PFSK-1 (cell line): ENCODE measurements at regions not wholly inside any gene's neighbourhood (a gene's known extent, or its start where the extent isn't known, plus 50 kb on each side); places are given as distances from the start of the nearest gene placed in this dataset.

Experiments used
- TAF1 ChIP-seq: IDR thresholded peaks from 2 replicates; pipeline ENCODE4 v1.6.1; 2012; ENCODE audit warnings: low read length, control low read depth, borderline replicate concordance; ENCODE audit not compliant: insufficient read depth
- TF ChIP-seq, protein P1 (sequence below), 2 experiments: IDR thresholded peaks; 2 replicates each; pipeline versions ENCODE4 v1.6.1 to v1.8.0; 2011 to 2012; ENCODE audit warnings: low read depth in 2 of 2, low read length in 2 of 2, control low read depth in 1 of 2, inconsistent platforms in 1 of 2, mild to moderate bottlenecking in 1 of 2, moderate library complexity in 1 of 2; ENCODE audit not compliant: insufficient read depth in 1 of 2

GRCh38 chr5:92777421-92777820 is 803.6 kb downstream of the NR2F1-AS1 start:
- TF ChIP-seq TAF1 = no peak
- TF ChIP-seq, protein P1, sequence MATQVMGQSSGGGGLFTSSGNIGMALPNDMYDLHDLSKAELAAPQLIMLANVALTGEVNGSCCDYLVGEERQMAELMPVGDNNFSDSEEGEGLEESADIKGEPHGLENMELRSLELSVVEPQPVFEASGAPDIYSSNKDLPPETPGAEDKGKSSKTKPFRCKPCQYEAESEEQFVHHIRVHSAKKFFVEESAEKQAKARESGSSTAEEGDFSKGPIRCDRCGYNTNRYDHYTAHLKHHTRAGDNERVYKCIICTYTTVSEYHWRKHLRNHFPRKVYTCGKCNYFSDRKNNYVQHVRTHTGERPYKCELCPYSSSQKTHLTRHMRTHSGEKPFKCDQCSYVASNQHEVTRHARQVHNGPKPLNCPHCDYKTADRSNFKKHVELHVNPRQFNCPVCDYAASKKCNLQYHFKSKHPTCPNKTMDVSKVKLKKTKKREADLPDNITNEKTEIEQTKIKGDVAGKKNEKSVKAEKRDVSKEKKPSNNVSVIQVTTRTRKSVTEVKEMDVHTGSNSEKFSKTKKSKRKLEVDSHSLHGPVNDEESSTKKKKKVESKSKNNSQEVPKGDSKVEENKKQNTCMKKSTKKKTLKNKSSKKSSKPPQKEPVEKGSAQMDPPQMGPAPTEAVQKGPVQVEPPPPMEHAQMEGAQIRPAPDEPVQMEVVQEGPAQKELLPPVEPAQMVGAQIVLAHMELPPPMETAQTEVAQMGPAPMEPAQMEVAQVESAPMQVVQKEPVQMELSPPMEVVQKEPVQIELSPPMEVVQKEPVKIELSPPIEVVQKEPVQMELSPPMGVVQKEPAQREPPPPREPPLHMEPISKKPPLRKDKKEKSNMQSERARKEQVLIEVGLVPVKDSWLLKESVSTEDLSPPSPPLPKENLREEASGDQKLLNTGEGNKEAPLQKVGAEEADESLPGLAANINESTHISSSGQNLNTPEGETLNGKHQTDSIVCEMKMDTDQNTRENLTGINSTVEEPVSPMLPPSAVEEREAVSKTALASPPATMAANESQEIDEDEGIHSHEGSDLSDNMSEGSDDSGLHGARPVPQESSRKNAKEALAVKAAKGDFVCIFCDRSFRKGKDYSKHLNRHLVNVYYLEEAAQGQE (IDR thresholded peaks at IDR 0.05; ENCODE audit: insufficient read depth in 1 of 2, low read depth in 2 of 2, low read length in 2 of 2) = no peak
